ENCODE measurements at regions not wholly inside any gene's neighbourhood (a gene's known extent, or its start where the extent isn't known, plus 50 kb on each side); places are given as distances from the start of the nearest gene placed in this dataset.
"Not testable (repeated sequence)": the region's sequence is repeated elsewhere in the genome, so short reads cannot be mapped to it uniquely, and the experiment has no call there.

GRCh38 chr10:120221873-120222485 lies 235.0 kb upstream of the PLPP4 start:
- no peak overlapping the region for H3K4me3 Mint-ChIP-seq
- no peak overlapping the region for H3K27ac Mint-ChIP-seq
- DNase-seq, result no peak
- no peaks in the 10 kb centered on the region for H3K4me1 Mint-ChIP-seq (ENCODE audit: low read depth)
- H3K9me3 Mint-ChIP-seq, result no peaks in the 10 kb centered on the region
- H3K27me3 Mint-ChIP-seq, result no peaks in the 10 kb centered on the region
- no peaks in the 10 kb centered on the region for H3K36me3 Mint-ChIP-seq (ENCODE audit: low read depth)

DNA sequence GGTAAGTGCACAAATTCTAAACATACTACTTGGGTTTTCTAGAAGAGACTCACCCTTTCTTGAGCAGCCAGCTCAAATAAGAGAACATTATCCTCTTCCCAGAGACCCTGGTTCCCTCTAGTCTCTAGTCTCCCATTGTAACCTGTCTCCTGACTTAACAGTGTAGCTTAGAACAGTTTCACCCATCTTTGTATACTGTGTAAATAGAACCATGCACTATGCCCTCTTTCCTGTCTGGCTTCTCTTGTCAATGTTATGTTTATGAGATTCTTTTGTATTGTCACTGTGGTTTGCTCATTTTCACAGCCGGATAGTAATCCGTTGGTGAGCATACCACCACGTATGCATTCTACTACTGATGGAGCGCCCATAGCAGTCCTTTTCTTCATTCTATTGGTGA lies 227.4 kb upstream of the PLPP4 start:
- no peak for DNase-seq
- Mint-ChIP-seq H3K36me3 (ENCODE audit: low read depth) (no peaks in the 10 kb centered on the region), H3K4me1 (ENCODE audit: low read depth) (no peaks in the 10 kb centered on the region), H3K27ac (no peak overlapping the region), H3K9me3 (no peaks in the 10 kb centered on the region), H3K4me3 (no peak overlapping the region), H3K27me3 (no peaks in the 10 kb centered on the region)

- H3K4me1 Mint-ChIP-seq (ENCODE audit: low read depth); H3K27me3 Mint-ChIP-seq; DNase-seq; H3K9me3 Mint-ChIP-seq; H3K36me3 Mint-ChIP-seq (ENCODE audit: low read depth); H3K27ac Mint-ChIP-seq; H3K4me3 Mint-ChIP-seq: not testable (repeated sequence)
Measured at GRCh38 chr10:120239695-120240094, 217.3 kb upstream of the PLPP4 start.

DNA sequence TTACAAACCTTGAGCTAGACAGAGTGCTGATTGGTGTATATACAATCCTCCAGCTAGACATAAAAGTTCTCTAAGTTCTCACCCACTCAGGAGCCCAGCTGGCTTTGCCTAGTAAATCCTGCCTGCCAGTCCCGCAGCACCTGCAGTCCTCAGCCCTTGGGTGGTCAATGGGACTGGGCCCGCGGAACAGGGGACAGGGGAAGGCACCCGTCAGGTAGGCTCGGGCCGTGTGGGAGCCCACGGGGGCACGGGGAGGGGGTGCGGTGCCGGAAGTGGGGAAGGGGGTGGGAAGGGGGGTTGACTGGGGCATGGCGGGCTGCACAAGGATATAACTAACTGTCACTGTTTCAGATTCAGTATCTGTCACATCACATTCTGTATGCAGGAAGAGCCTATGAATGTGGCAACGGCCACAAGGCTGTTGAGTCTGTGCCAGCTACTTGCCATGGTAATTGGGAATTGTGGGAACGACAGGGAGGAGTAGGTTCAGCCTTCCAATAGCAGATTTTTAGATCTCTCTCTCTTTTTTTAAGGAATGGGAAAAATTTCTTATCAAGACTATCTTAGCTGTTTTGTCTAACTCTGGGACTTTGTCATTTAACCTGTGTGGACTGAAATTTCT lies 205.1 kb upstream of the PLPP4 start:
- no peak overlapping the region for H3K27ac Mint-ChIP-seq
- H3K36me3 Mint-ChIP-seq (ENCODE audit: low read depth), result no peaks in the 10 kb centered on the region
- DNase-seq, result no peak
- H3K4me3 Mint-ChIP-seq, result no peak overlapping the region
- no peaks in the 10 kb centered on the region for H3K4me1 Mint-ChIP-seq (ENCODE audit: low read depth)
- peaks cover 27% of the 10 kb centered on the region for H3K27me3 Mint-ChIP-seq
- no peaks in the 10 kb centered on the region for H3K9me3 Mint-ChIP-seq

- Mint-ChIP-seq H3K36me3 (ENCODE audit: low read depth) (no peaks in the 10 kb centered on the region), H3K27me3 (peaks cover 26% of the 10 kb centered on the region), H3K4me1 (ENCODE audit: low read depth) (no peaks in the 10 kb centered on the region), H3K27ac (no peak overlapping the region), H3K9me3 (no peaks in the 10 kb centered on the region), H3K4me3 (no peak overlapping the region)
- DNase-seq, result no peak
Measured at GRCh38 chr10:120253131-120253530, 203.9 kb upstream of the PLPP4 start.

DNA sequence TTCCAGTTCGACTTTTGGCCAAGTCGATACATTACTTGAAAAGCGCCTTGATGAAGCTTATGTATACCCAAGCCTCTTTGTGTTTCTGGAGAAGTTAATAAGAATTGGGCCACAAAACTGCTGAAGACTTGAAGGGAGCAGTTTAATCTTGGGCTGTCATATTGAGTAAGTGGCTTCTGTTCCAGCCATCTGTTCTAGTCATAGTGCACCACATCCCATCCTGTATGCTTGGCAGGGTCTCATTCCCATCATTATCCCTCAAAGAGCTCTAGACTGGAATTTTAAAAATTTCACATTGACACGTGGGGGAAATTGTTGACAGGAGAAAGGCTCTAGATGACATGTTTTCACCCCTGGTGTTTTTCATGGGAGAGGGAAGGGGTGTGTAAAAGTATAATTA lies 196.6 kb upstream of the PLPP4 start:
- H3K4me1 Mint-ChIP-seq (ENCODE audit: low read depth), result no peaks in the 10 kb centered on the region
- DNase-seq, result no peak
- no peaks in the 10 kb centered on the region for H3K9me3 Mint-ChIP-seq
- H3K27ac Mint-ChIP-seq, result no peak overlapping the region
- peaks cover 36% of the 10 kb centered on the region for H3K27me3 Mint-ChIP-seq
- H3K4me3 Mint-ChIP-seq, result no peak overlapping the region
- no peaks in the 10 kb centered on the region for H3K36me3 Mint-ChIP-seq (ENCODE audit: low read depth)

- Mint-ChIP-seq H3K9me3 (no peaks in the 10 kb centered on the region), H3K27ac (no peak overlapping the region), H3K4me3 (no peak overlapping the region), H3K36me3 (ENCODE audit: low read depth) (no peaks in the 10 kb centered on the region), H3K4me1 (ENCODE audit: low read depth) (no peaks in the 10 kb centered on the region), H3K27me3 (peaks cover 40% of the 10 kb centered on the region)
- DNase-seq, result no peak
Measured at GRCh38 chr10:120262857-120263547, 194.0 kb upstream of the PLPP4 start.

GRCh38 chr10:120266022-120266421 lies 191.0 kb upstream of the PLPP4 start:
- H3K9me3 Mint-ChIP-seq, result no peaks in the 10 kb centered on the region
- no peak overlapping the region for H3K27ac Mint-ChIP-seq
- DNase-seq, result no peak
- no peaks in the 10 kb centered on the region for H3K4me1 Mint-ChIP-seq (ENCODE audit: low read depth)
- H3K4me3 Mint-ChIP-seq, result no peak overlapping the region
- no peaks in the 10 kb centered on the region for H3K36me3 Mint-ChIP-seq (ENCODE audit: low read depth)
- H3K27me3 Mint-ChIP-seq, result peaks cover 24% of the 10 kb centered on the region

DNA sequence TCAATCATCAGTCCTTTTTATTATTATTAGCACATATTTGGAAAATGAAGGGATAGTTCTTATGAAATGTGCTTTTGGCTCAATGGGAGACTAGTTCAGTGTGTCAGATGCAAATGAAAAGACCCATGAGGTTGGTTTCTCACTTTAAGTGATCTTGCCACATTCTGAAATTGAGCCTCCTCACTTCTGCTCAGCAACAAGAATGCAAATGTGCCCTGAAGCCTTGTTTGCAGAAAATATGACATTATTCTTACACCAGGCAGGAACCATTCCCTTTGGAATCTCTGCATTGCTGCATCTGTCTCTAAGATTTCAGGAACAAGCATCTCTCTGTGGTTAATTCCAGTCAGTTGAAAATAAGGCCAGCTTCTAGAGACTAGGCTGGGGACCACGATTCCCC lies 186.1 kb upstream of the PLPP4 start:
- H3K36me3 Mint-ChIP-seq (ENCODE audit: low read depth), result no peaks in the 10 kb centered on the region
- H3K9me3 Mint-ChIP-seq, result no peaks in the 10 kb centered on the region
- no peak for DNase-seq
- no peaks in the 10 kb centered on the region for H3K4me1 Mint-ChIP-seq (ENCODE audit: low read depth)
- H3K4me3 Mint-ChIP-seq, result no peak overlapping the region
- peaks cover 2% of the 10 kb centered on the region for H3K27me3 Mint-ChIP-seq
- no peak overlapping the region for H3K27ac Mint-ChIP-seq

GRCh38 chr10:120271696-120272095 lies 185.3 kb upstream of the PLPP4 start:
- H3K36me3 Mint-ChIP-seq (ENCODE audit: low read depth), result no peaks in the 10 kb centered on the region
- H3K27me3 Mint-ChIP-seq, result peaks cover 3% of the 10 kb centered on the region
- no peak overlapping the region for H3K4me3 Mint-ChIP-seq
- no peaks in the 10 kb centered on the region for H3K4me1 Mint-ChIP-seq (ENCODE audit: low read depth)
- no peak overlapping the region for H3K27ac Mint-ChIP-seq
- DNase-seq, result no peak
- no peaks in the 10 kb centered on the region for H3K9me3 Mint-ChIP-seq

DNA sequence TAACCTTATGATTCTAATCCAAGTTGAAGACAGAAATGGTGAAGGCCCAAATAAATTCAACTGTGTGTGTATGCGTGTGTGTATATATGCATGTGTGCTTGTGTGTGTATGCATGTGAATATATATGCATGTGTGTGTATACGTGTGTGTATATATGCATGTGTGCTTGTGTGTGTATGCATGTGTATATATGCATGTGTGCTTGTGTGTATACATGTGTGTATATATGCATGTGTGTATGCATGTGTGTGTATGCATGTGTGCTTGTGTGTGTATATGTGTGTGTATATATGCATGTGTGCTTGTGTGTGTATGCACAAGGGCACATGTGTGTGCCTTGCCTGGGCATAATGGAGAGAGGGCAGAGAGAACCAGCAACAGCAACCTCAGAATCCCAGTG lies 184.7 kb upstream of the PLPP4 start:
- Mint-ChIP-seq H3K4me1 (ENCODE audit: low read depth) (no peaks in the 10 kb centered on the region), H3K36me3 (ENCODE audit: low read depth) (no peaks in the 10 kb centered on the region), H3K27ac (no peak overlapping the region), H3K9me3 (no peaks in the 10 kb centered on the region), H3K4me3 (no peak overlapping the region), H3K27me3 (peaks cover 6% of the 10 kb centered on the region)
- DNase-seq, result no peak

- Mint-ChIP-seq H3K36me3 (ENCODE audit: low read depth) (no peaks in the 10 kb centered on the region), H3K27ac (no peak overlapping the region), H3K9me3 (no peaks in the 10 kb centered on the region), H3K27me3 (peaks cover 17% of the 10 kb centered on the region), H3K4me3 (no peak overlapping the region), H3K4me1 (ENCODE audit: low read depth) (no peaks in the 10 kb centered on the region)
- DNase-seq, result no peak
Measured at GRCh38 chr10:120278069-120278468, 179.0 kb upstream of the PLPP4 start.

- peaks cover 17% of the 10 kb centered on the region for H3K27me3 Mint-ChIP-seq
- H3K9me3 Mint-ChIP-seq, result no peaks in the 10 kb centered on the region
- no peak for DNase-seq
- no peaks in the 10 kb centered on the region for H3K36me3 Mint-ChIP-seq (ENCODE audit: low read depth)
- no peaks in the 10 kb centered on the region for H3K4me1 Mint-ChIP-seq (ENCODE audit: low read depth)
- H3K27ac Mint-ChIP-seq, result no peak overlapping the region
- H3K4me3 Mint-ChIP-seq, result no peak overlapping the region
Measured at GRCh38 chr10:120279196-120279595, 177.8 kb upstream of the PLPP4 start.

- DNase-seq, result no peak
- H3K4me1 Mint-ChIP-seq (ENCODE audit: low read depth), result no peaks in the 10 kb centered on the region
- H3K9me3 Mint-ChIP-seq, result no peaks in the 10 kb centered on the region
- H3K4me3 Mint-ChIP-seq, result no peak overlapping the region
- H3K27me3 Mint-ChIP-seq, result peaks cover 11% of the 10 kb centered on the region
- H3K36me3 Mint-ChIP-seq (ENCODE audit: low read depth), result no peaks in the 10 kb centered on the region
- H3K27ac Mint-ChIP-seq, result no peak overlapping the region
Measured at GRCh38 chr10:120282421-120282820, 174.6 kb upstream of the PLPP4 start.

- Mint-ChIP-seq H3K4me3 (no peak overlapping the region), H3K4me1 (ENCODE audit: low read depth) (no peaks in the 10 kb centered on the region), H3K36me3 (ENCODE audit: low read depth) (no peaks in the 10 kb centered on the region), H3K27me3 (peaks cover 9% of the 10 kb centered on the region), H3K9me3 (no peaks in the 10 kb centered on the region), H3K27ac (no peak overlapping the region)
- DNase-seq, result no peak
Measured at GRCh38 chr10:120282846-120283492, 174.1 kb upstream of the PLPP4 start.
